ENCODE measurements at regions not wholly inside any gene's neighbourhood (a gene's known extent, or its start where the extent isn't known, plus 50 kb on each side); places are given as distances from the start of the nearest gene placed in this dataset.

GRCh38 chr4:31474221-31474620 lies 754.1 kb downstream of the PCDH7 start:
- TF ChIP-seq GATA2 (IDR thresholded peaks at IDR 0.05; ENCODE audit: low read depth, low read length): no peak
- TF ChIP-seq GATA3 (IDR thresholded peaks at IDR 0.05; ENCODE audit: low read depth, low read length): no peak

Data from SH-SY5Y (cell line).